ENCODE measurements at regions not wholly inside any gene's neighbourhood (a gene's known extent, or its start where the extent isn't known, plus 50 kb on each side); places are given as distances from the start of the nearest gene placed in this dataset.
A peak's percentile ranks its signal among the peaks of the same experiment; 100 is the strongest.
"Not testable (repeated sequence)": the region's sequence is repeated elsewhere in the genome, so short reads cannot be mapped to it uniquely, and the experiment has no call there.

GRCh38 chr9:85792057-85792456, 50.3 kb upstream of the AGTPBP1 start:
- DNase-seq: not testable (repeated sequence)

- DNase-seq: not testable (repeated sequence)
These were observed 61.4 kb upstream of the AGTPBP1 start for GRCh38 chr9:85802978-85803695.

- DNase-seq: not testable (repeated sequence)
These were observed 63.0 kb upstream of the AGTPBP1 start for GRCh38 chr9:85804847-85805133.

- DNase-seq: peak; percentile 71
These were observed 63.6 kb upstream of the AGTPBP1 start for GRCh38 chr9:85805134-85806005.

- not testable (repeated sequence) for DNase-seq
These were observed 66.6 kb upstream of the AGTPBP1 start for GRCh38 chr9:85808329-85808728.

GRCh38 chr9:85813388-85813787, 71.6 kb upstream of the AGTPBP1 start:
- DNase-seq: not testable (repeated sequence)

- not testable (repeated sequence) for DNase-seq
These were observed 73.0 kb upstream of the AGTPBP1 start for GRCh38 chr9:85814800-85815199.

GRCh38 chr9:85818971-85819370, 77.2 kb upstream of the AGTPBP1 start:
- DNase-seq: not testable (repeated sequence)

- not testable (repeated sequence) for DNase-seq
These were observed 78.8 kb upstream of the AGTPBP1 start for GRCh38 chr9:85820598-85820997.

GRCh38 chr9:85824949-85825348, 83.2 kb upstream of the AGTPBP1 start:
- DNase-seq: not testable (repeated sequence)

- not testable (repeated sequence) for DNase-seq
These were observed 92.8 kb upstream of the AGTPBP1 start for GRCh38 chr9:85834591-85834990.

GRCh38 chr9:85843949-85844348, 97.0 kb upstream of the NAA35 start:
- DNase-seq: not testable (repeated sequence)

GRCh38 chr9:85847782-85848181, 93.2 kb upstream of the NAA35 start:
- DNase-seq: not testable (repeated sequence)

GRCh38 chr9:85858056-85858750, 82.7 kb upstream of the NAA35 start:
- no peak for DNase-seq

GRCh38 chr9:85859765-85860164, 81.2 kb upstream of the NAA35 start:
- DNase-seq: no peak

GRCh38 chr9:85861882-85862281, 79.1 kb upstream of the NAA35 start:
- DNase-seq: not testable (repeated sequence)

GRCh38 chr9:85863875-85864274, 77.1 kb upstream of the NAA35 start:
- DNase-seq: no peak

GRCh38 chr9:85871008-85871407, 69.9 kb upstream of the NAA35 start:
- DNase-seq: no peak

GRCh38 chr9:85871683-85872082, 69.3 kb upstream of the NAA35 start:
- not testable (repeated sequence) for DNase-seq

- DNase-seq: no peak
These were observed 68.5 kb upstream of the NAA35 start for GRCh38 chr9:85872463-85872862.

GRCh38 chr9:85876628-85877027, 64.3 kb upstream of the NAA35 start:
- no peak for DNase-seq

GRCh38 chr9:85878872-85879597, 61.9 kb upstream of the NAA35 start:
- not testable (repeated sequence) for DNase-seq

- not testable (repeated sequence) for DNase-seq
These were observed 60.4 kb upstream of the NAA35 start for GRCh38 chr9:85880507-85880906.

Measured in COR-L47 (cell line).